KMS-11 (cell line): ENCODE measurements at regions not wholly inside any gene's neighbourhood (a gene's known extent, or its start where the extent isn't known, plus 50 kb on each side); places are given as distances from the start of the nearest gene placed in this dataset.

ENCODE experiments used
- H2AFZ ChIP-seq: fragments of 200-600 bp; sonication (generic); 2 replicates; pipeline ENCODE4 v1.6.1; 2016; ENCODE audit warnings: antibody characterized with exemption, mixed run types, low read depth
- H3K27ac ChIP-seq: fragments of 200-600 bp; sonication (generic); 2 replicates; pipeline ENCODE4 v1.6.1; 2016; ENCODE audit warnings: mild to moderate bottlenecking, mixed run types
- H3K27me3 ChIP-seq: fragments of 200-600 bp; sonication (generic); 2 replicates; pipeline ENCODE4 v1.6.1; 2017; ENCODE audit warnings: mild to moderate bottlenecking, low read depth, mixed run types, moderate library complexity; ENCODE audit not compliant: insufficient read depth
- H3K36me3 ChIP-seq: fragments of 200-600 bp; sonication (generic); 2 replicates; pipeline ENCODE4 v1.6.1; 2017; ENCODE audit warnings: mild to moderate bottlenecking, mixed run types; ENCODE audit not compliant: insufficient read depth
- H3K4me1 ChIP-seq: fragments of 200-600 bp; sonication (generic); 2 replicates; pipeline ENCODE4 v1.6.1; 2016; ENCODE audit warnings: mild to moderate bottlenecking, low read depth, mixed run types; ENCODE audit not compliant: poor library complexity, severe bottlenecking
- H3K4me2 ChIP-seq: fragments of 200-600 bp; sonication (generic); 2 replicates; pipeline ENCODE4 v1.7.0; 2016; ENCODE audit warnings: mild to moderate bottlenecking, mixed run types
- H3K4me3 ChIP-seq: fragments of 200-600 bp; sonication (generic); IDR thresholded peaks from 2 replicates; pipeline ENCODE4 v1.6.1; 2017; ENCODE audit warnings: low read depth, low read length, mixed read lengths; ENCODE audit not compliant: insufficient read depth
- H3K79me2 ChIP-seq: fragments of 200-600 bp; sonication (generic); 2 replicates; pipeline ENCODE4 v1.6.1; 2016; ENCODE audit warnings: low read depth, mixed run types; ENCODE audit not compliant: insufficient read depth
- H3K9ac ChIP-seq: fragments of 200-600 bp; sonication (generic); 2 replicates; pipeline ENCODE4 v1.6.1; 2016; ENCODE audit warnings: mild to moderate bottlenecking, mixed run types
- H4K20me1 ChIP-seq: fragments of 200-600 bp; sonication (generic); 2 replicates; pipeline ENCODE4 v1.6.1; 2016; ENCODE audit warnings: mild to moderate bottlenecking, mixed run types; ENCODE audit not compliant: insufficient read depth
- CTCF ChIP-seq: fragments of 200-600 bp; sonication (generic); conservative IDR thresholded peaks from 2 replicates; pipeline ENCODE4 v1.6.1; 2017; ENCODE audit warnings: low read depth, mild to moderate bottlenecking, antibody characterized with exemption, low read length, moderate library complexity, mixed read lengths

GRCh38 chr17:33974276-33974675 is 280.8 kb upstream of the CCL2 start:
- Histone ChIP-seq H3K79me2 (no peaks in the 10 kb centered on the region), H3K4me1 (peaks cover 13% of the 10 kb centered on the region), H3K4me2 (no peak overlapping the region), H3K9ac (no peak overlapping the region), H4K20me1 (no peaks in the 10 kb centered on the region), H3K4me3 (no peak overlapping the region), H3K27ac (no peak overlapping the region), H2AFZ (no peak overlapping the region), H3K27me3 (no peaks in the 10 kb centered on the region), H3K36me3 (no peaks in the 10 kb centered on the region)
- TF ChIP-seq CTCF = no peak

- H3K4me2 ChIP-seq = no peak overlapping the region
- no peaks in the 10 kb centered on the region for H4K20me1 ChIP-seq
- H3K27me3 ChIP-seq = no peaks in the 10 kb centered on the region
- peaks cover 9% of the 10 kb centered on the region for H3K4me1 ChIP-seq
- no peak overlapping the region for H2AFZ ChIP-seq
- H3K9ac ChIP-seq = no peak overlapping the region
- H3K36me3 ChIP-seq = no peaks in the 10 kb centered on the region
- H3K79me2 ChIP-seq = no peaks in the 10 kb centered on the region
- H3K27ac ChIP-seq = no peak overlapping the region
- H3K4me3 ChIP-seq = no peak overlapping the region
- no peak for TF ChIP-seq CTCF
Observed at GRCh38 chr17:33976831-33977230, 278.3 kb upstream of the CCL2 start.

GRCh38 chr17:33977729-33978514 is 277.2 kb upstream of the CCL2 start:
- H3K9ac ChIP-seq = no peak overlapping the region
- H3K4me2 ChIP-seq = no peak overlapping the region
- H3K4me1 ChIP-seq = peaks cover under 1% of the 10 kb centered on the region
- H2AFZ ChIP-seq = no peak overlapping the region
- H3K27me3 ChIP-seq = no peaks in the 10 kb centered on the region
- H3K79me2 ChIP-seq = no peaks in the 10 kb centered on the region
- no peaks in the 10 kb centered on the region for H4K20me1 ChIP-seq
- H3K4me3 ChIP-seq = no peak overlapping the region
- H3K36me3 ChIP-seq = no peaks in the 10 kb centered on the region
- H3K27ac ChIP-seq = no peak overlapping the region
- no peak for TF ChIP-seq CTCF

GRCh38 chr17:33978889-33979288 is 276.2 kb upstream of the CCL2 start:
- no peaks in the 10 kb centered on the region for H4K20me1 ChIP-seq
- no peak overlapping the region for H3K4me2 ChIP-seq
- no peaks in the 10 kb centered on the region for H3K36me3 ChIP-seq
- no peak overlapping the region for H2AFZ ChIP-seq
- no peak overlapping the region for H3K9ac ChIP-seq
- no peak for TF ChIP-seq CTCF
- no peaks in the 10 kb centered on the region for H3K4me1 ChIP-seq
- no peaks in the 10 kb centered on the region for H3K79me2 ChIP-seq
- H3K27ac ChIP-seq = no peak overlapping the region
- no peaks in the 10 kb centered on the region for H3K27me3 ChIP-seq
- H3K4me3 ChIP-seq = no peak overlapping the region
